ENCODE measurements at regions not wholly inside any gene's neighbourhood (a gene's known extent, or its start where the extent isn't known, plus 50 kb on each side); places are given as distances from the start of the nearest gene placed in this dataset.

DNA sequence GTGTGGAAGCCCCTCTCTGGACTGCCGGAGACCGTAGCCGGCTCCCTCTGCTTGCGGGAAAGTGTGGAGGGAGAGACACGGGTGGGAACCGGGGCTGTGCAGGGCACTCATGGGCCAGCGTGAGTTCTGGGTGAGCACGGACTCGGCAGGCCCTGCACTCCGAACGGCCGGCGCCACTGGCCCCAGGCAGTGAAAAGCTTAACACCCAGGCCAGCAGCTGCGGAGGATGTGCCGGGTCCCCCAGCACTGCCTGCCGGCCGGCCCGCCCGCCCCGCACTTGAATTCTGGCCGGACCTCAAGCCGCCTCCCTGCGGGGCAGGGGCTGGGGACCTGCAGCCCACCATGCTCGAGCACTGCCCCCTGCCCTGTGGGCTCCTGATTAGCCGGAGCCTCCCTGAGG lies 147.0 kb downstream of the FGF9 start:
- no peak for DNase-seq (ENCODE audit: low spot score)

DNA sequence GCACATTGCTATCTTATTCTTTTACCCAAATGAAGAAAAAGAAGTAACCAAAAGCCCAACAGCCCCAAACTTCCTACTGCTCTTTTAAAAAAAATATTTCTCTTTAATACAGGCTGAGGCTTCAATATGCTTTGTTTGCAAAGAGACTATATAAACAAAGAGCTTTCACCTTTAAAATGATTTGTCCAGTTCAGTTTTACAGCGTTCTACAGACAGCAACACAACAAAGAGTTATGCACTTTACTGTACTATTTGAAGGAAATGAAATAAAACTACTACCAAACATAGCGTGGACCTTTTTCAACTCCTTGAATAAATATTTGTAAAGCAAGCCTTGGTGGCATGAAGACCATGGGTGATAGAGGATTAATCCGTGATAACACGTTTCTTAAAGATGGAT lies 151.2 kb downstream of the FGF9 start:
- no peak for DNase-seq (ENCODE audit: low spot score)

DNA sequence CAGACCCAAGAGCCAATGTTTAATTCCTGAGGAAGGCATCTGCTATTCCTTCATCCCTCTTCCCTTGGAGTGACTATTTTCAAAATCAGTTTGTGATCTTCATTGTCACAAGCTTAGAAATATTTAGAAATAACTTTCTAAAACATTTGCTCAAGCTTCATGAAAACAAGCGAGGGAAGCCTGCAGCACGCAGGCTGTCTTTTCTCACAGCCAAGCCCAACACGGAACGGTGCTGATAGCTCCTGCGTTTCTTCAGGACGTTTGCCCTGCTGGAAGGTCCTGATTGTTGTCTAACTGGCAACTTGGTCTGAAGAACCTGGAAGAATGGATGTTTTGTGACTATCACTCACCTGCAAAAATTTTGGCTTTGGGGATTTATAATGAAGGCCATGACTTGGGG lies 152.5 kb downstream of the FGF9 start:
- no peak for DNase-seq (ENCODE audit: low spot score)

DNA sequence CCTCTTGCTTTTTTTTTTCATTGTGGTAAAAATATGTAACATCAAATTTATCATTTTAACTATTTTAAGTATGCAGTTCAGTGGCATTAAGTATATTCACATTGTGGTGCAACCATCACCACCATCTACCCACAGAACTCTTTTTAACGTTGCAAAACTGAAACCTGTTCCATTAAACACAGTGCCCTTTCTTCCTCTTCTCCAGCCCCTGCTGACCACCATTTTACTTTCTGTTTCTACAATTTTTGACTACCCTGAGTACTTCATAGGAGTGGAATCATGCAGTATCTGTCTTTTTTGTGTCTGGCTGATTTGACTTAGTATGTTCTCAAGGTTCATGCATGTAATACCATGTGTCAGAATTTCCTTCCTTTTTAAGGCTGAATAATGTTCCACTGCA lies 153.1 kb downstream of the FGF9 start:
- DNase-seq (ENCODE audit: low spot score): no peak

DNA sequence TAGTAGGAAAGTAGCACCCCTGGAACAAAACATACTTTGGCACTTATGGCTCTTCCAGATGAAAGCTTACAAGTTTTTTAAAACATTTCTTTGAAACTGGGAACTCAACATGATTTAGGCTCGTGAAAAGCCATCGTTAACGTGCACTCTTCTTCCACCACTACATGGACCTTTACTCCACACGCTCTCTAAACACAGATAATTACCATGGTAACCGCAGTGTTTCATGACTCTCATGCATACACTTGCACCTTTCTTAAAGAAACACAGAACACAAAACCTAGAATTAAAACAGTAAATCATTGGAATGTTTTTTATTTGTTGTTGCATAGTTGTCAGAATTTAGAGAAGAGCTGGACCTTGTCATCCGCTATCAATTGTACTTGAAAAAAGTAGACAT lies 154.3 kb downstream of the FGF9 start:
- DNase-seq (ENCODE audit: low spot score): no peak

DNA sequence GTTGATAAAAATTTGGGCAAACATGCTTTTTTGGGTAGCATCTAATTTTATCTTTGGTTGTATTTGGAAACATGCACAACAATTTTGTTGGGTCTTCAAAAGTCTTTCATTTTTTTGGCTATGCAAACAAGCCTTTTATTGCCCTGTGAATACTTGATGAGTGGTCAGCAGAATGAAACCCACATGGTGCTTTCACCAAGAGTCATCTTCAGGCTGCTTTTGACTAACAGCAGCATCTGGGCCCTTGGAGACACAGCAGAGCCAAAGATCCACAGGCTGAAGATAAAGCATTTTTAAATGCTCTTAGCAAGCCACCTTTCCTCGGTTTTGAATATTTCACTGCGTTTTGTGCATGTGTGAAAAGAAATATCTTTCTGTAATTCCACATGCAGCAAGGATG lies 154.9 kb downstream of the FGF9 start:
- DNase-seq (ENCODE audit: low spot score): no peak

DNA sequence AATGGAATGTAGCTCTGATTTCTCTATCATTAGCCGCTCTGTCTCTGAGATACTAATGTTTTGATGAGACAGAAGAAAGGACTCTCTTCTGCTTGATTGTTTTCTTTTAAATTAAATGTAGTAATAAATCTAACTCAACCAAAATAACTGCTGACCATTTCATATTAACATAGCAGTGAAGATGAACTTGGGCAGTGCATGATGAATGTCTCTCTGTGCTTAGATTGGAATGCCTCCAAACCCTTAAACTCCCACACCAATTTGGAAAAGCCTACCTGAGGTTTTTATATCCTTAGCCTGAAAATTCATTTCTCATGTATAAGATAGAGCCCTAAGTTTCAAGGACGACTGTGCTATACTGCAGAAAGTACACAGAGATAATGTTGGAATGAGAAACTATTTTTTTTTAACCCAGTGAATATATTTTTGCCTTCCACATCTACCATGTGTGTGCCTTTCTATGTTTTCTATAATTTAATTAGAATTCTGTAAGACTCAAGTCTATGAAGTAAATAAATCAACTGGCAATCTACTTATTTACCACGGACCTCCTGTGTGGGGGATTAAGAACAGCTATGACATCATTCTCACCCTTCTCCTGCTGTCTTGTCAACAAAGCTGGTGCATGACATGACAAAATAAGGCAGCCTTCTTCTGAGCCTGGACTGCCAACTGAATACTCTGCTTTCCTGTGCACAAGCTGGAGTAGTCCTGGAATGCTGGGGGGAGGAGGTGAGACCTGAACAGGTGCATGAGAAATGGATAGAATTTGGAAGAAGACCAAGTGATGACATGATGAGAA lies 155.5 kb downstream of the FGF9 start:
- no peak for DNase-seq (ENCODE audit: low spot score)

DNA sequence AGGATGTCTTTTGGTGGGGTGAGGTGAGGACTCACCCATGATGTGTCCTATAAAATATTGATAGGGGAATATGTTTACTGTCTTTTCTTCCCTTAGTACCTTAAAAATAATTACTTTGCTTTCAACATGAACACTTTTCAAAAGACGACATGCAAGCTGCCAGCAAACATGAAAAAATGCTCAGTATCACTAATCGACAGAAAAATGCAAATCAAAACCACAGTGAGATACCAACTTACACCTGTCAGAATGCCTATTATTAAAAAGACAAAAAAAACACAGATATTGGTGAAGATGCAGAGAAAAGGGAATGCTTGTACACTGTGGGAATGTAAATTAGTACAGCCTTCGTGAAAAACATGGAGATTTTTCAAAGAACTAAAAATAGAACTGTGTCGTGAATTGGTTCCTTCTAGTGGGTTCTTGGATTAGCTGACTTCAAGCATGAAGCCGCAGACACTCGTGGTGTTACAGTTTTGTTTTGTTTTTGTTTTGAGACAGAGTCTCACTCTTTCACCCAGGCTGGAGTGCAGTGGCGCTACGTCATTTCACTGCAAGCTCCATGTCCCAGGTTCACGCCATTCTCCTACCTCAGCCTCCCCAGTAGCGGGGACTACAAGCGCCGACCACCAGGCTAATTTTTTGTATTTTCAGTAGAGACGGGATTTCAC lies 160.9 kb downstream of the FGF9 start:
- DNase-seq (ENCODE audit: low spot score): no peak

DNA sequence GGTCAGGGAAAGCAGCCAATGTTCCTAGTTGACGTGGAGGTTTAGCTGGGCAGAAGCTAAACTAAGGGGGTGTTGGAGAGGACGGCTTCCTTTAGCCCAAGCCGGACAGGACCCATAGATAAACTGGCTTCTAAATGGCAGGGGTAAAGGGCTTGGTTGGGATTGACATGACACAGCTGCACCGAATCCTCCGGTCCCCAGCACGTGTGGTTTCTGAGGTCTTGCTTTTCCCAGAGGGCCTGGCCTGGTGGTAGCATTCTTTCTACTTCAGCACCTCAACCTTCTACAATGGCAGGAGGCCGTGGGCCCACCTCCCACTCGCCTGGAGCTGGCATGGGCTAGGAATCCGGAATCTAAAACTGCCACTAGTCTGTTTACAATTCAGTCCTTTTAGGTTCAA lies 163.0 kb downstream of the FGF9 start:
- no peak for DNase-seq (ENCODE audit: low spot score)

DNA sequence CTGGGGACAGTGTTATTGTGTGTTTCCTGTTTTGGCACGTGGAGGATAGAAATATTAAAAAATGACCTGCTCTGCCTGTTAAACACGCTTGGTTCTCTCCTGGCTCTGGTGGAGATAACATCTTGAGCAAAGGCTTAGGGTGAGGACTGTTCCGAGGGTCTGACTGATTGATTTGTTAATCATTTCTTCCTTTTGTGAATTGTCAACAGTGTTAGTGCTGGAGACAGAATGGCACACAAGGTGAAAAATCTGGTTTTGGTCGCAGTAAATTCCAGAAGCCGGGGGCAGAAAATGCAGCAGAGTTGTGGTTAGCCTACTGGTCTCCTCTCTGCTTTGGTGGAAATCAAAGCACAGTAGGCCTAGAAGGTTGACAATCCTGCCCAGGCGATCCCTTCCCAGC lies 163.6 kb downstream of the FGF9 start:
- no peak for DNase-seq (ENCODE audit: low spot score)

DNA sequence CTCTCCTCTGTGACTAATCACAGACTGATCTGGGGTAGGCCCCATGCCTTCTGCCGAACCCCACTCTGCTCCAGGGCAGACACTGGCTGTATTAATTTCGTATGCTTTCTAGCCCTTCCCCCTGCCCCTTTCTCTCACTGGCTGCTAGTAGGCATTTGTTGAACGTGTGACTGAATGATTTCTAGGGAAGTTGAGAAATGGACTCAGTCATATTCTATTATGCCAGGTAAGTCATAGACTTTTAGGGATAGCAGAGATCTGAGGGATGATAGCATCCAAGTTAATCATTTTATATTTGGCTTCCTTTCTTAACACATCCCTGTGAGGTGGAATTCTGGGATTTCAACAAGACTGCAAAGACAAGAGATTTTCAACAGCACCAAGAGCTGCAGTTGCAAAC lies 166.4 kb downstream of the FGF9 start:
- no peak for DNase-seq (ENCODE audit: low spot score)

DNA sequence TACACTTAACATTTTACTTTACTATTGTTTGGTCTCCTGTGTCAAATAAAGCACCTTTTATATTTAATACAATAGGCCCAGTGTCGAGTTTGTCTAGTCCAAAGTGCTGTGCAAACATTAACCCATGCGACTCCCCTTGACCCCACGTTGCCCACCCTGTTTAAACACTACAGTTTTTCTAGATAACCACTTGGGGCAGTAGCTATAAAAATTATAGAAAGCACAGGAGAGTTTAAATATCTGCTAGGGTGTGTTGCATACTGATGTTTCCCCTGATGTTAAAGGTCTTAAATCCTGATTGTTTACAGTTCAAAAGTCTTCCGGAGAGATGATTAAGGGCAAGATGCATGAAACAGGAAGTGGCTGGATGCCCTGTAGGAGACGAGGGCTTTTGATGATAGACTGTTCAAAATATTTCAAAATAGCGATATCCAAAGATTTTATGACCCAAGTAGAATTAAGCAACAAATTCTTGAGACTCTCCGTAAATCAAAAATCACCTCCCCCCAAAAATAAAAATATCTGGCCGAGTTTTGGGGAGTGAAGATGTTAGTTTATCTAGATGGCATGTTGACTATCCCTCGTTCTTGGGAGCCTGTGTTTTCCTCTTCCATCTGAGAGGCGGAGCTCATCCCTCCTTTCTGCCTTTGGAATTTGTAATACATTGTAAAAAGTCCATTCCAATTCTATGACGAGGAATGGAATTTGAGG lies 167.1 kb downstream of the FGF9 start:
- no peak for DNase-seq (ENCODE audit: low spot score)

DNA sequence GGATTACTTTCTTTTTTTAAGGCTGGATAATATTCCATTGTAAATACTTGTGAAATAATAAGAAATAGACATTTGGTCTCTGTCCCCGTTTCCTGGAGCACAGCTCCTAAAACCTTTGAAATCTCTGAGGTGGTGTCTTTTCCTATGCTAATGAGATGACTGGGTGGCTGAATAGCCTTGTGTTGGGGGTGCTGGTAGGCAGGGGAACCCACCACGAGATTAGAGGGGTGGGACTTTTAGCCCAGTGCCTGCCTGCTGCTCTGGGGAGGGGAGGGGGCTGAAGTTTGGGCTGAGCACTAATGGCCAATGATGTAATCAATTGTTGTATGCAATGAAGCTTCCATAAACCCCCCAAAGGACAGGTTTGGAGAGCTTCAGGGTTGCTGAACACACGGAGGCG lies 175.7 kb downstream of the FGF9 start:
- DNase-seq (ENCODE audit: low spot score): no peak

DNA sequence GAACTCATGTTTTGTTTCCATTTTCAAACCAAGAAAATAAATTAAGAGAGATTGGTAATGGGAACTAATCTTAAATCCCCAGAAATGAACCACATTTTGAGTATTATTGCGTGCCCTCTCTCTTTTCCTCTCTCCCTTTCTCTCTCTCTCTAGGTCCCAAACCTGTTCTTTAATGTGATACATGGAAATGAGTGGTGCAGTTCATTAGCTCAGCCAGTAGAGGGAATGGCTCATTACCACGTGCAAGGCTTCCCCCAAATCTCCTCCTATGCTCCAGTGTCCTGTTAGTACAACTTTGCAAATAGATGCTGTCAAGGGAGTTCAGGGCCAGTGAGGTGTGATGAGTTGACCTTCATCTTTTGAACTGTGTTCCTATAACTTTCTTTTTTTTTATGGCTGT lies 178.4 kb downstream of the FGF9 start:
- DNase-seq (ENCODE audit: low spot score): no peak

DNA sequence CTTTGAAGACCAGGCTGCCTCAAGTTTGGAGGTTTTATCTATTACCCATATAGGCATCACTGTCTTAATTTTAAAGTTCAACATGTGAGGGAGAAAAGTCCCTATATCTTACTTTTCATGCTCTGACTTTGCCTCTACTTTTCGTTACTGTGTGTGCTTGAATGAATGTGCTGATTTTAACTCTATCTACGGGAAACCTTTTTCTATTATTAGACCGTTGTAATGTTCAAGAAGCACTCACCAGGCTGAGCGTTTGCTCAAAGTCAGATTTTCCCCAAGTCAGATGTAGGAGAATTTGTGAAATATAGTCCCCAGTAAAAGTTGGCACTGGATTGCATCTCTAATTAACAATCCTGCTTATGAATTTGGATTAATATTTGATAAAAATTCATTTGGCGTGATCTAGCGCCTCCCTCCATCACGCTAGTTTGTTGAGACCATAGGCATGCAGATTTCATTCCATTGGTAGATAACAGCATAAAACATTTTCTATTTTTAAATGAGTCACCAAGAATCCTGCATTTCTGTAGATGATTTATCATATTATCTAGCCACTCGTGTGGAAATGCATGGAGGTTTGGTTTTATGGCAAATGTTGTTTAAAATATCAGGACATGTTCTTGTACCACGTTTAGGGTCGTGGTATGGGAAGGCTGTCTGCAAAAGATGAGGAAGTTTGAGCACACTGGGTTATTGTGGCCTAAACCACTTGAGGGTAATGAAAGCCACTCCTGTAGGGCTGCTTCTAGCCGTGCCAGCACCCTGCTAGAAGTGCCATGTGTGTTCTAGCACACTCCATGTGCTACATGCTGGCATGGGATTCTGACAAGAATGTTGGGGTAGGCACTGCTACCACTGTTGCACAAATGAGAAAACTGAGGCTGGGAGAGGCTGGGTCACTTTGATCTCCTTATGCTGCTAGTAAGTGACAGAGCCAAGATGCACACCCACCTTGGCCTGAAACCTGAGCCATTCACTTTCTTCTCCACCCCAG lies 179.4 kb downstream of the FGF9 start:
- DNase-seq (ENCODE audit: low spot score): no peak

DNA sequence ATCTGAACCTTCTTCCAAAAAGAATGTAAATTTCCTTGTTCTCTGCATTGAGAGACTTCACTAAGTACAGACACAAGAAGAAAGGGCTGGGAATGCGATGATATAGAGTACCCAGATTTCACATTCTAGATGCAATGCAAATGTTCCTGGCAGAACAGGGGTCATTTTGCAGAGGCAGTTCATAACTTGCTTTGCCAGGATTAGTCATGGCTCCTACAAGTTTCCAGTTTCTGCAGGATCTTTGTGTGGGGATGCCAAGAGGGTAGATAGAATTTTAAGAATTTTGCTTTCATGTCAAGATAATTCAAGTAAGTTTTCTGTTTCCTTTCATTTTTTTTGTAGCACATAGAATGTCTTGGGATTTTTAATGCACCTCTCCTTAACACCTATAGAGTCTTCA lies 181.2 kb downstream of the FGF9 start:
- DNase-seq (ENCODE audit: low spot score): no peak

DNA sequence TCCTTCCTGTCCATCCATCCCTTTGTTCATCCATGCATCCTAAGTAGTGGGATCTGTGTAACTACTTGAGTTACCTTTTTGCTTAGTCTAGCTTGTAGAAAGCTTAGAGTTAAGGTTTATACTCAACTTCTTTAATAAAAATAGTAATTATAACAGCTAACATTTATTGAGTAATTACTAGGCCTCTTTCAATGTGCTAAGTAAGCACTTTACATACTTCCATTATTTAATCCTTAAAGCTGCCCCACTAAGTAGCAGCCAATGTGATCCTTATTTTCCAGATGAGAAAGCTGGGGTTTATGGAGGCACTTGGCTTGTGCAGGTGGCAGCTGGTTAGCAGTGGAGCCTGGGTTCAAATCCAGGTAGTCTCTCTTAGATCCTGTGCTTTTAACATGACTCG lies 182.9 kb downstream of the FGF9 start:
- DNase-seq (ENCODE audit: low spot score): no peak

DNA sequence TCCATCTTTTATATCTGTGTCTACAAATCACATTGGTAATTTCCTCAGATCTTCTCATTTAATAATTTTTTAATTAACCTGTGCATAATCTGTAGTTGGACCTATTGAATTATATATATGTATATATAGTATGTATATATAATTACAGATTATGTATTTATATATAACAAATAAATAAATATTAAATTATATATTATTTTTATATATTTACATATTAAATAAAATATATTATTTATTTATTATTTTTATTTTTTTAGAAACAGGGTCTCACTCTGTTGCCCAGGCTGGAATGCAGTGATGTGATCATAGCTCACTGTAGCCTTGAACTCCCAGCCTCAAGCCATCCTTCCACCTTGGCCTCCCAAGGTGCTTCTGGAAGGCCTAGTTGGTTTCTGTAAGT lies 197.9 kb downstream of the FGF9 start:
- no peak for DNase-seq (ENCODE audit: low spot score)

DNA sequence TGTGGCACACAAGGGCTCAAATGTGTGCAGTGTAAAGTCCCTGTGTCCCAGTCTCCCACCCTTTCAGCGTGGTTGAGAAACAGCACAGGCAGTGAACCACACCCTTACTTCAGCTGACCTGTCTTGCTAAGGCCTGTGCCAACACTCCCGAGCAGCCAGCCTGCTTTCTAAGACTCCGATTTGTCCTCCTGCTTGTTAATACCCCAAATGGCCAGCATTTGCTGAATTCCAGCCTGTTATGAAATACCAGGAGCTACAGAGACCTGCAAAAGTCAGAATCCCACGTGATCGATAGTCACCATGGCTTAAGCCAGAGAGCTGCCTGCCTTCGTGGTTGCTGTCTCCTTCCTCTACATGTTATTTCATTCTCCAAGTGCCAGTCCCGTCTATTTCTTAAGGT lies 200.5 kb downstream of the FGF9 start:
- DNase-seq (ENCODE audit: low spot score): no peak

DNA sequence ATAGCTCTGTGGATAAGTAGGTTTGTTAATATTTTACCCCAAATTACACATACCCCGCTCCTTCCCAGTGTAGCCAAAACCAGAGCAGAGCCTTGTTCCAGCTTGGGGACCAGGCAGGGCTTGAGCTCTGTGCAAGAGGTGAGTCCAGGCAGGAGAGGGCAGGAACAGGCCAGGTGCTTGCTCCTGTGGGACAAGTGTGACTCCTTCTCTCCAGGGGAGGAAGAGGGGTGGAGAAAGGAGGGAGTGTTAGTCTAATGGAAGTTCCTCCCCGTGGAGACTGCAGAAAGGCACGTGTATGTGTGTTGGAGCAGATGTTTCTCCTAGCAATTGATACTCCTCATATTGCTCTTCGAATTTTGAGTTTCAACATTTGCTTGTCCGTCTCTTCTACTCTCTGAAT lies 201.0 kb downstream of the FGF9 start:
- no peak for DNase-seq (ENCODE audit: low spot score)

DNA sequence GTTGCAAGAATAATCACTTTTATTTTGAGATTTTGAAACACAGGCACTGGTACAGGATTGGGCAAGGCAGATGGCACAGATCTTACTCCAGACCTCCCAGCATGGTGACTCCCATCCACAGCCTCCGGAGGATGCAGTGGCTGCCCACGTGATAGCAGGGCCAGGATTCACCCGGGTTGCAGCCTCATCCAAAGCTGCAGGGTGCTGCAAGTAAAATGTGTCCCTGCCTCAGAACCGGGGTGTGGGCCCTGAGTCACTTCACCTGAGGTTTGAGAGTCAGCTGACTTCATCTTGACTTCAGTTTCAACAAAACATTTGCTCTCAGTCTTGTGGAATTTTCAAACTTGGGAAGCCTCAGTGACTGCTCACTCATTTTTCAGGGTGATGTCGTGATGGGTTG lies 201.9 kb downstream of the FGF9 start:
- DNase-seq (ENCODE audit: low spot score): no peak

Data from mesenteric fat pad (tissue), 1 donor.